NCI-H2227 treated with DMSO at 0.1 percent for 48 hours (cell line): ENCODE measurements at regions not wholly inside any gene's neighbourhood (a gene's known extent, or its start where the extent isn't known, plus 50 kb on each side); places are given as distances from the start of the nearest gene placed in this dataset.
"Not testable (repeated sequence)": the region's sequence is repeated elsewhere in the genome, so short reads cannot be mapped to it uniquely, and the experiment has no call there.

ENCODE experiments used
- DNase-seq: peaks from one replicate; lab custom pipeline; 2025; lab: John Stamatoyannopoulos, UW

- DNase-seq, result no peak
These were observed 95.0 kb downstream of the TEX35 start for GRCh38 chr1:178607718-178608408.

DNA sequence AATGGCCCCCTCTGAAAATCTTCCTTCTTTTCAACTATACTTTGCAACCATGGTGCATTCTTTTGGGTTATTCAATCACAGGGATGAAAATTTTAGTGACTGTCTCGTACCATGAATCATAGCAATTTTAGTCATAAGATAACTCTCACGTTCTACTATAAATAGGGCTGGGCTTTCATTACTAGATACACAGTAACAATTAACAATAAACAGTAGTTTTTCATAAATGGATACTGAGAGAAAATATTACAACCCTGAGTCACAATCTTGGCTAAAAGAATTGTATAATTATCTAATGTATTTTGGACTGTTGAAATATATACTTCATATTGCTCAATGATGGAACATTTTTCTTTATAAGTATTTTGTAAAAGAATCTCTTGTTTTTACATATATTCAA lies 96.1 kb downstream of the TEX35 start:
- no peak for DNase-seq

DNA sequence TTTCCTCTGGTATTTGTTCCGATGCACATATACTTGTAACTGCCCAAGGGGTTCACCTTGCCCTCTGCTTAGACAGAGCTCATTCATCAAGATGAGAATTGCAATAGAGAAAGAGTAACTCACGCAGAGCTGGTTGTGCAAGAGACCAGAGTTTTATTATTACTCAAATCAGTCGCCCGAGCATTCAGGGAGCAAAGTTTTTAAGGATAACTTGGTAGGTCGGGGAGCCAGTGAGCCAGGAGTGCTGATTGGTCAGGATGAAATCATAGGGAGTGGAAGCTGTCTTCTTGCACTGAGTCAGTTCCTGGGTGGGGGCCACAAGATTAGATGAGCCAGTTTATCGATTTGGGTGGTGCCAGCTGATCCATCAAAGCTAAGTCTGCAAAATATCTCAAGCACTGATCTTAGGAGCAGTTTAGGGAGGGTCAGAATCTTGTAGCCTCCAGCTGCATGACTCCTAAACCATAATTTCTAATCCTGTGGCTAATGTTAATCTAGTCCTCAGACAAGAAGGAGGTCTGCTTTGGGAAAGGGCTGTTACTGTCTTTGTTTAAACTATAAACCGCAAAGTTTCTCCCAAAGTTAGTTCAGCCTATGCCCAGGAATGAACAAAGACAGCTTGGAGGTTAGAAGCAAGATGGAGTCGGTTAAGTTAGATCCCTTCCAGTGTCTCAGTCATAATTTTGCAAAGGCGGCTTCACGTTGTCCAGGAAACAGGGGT lies 97.9 kb downstream of the TEX35 start:
- DNase-seq, result not testable (repeated sequence)

DNA sequence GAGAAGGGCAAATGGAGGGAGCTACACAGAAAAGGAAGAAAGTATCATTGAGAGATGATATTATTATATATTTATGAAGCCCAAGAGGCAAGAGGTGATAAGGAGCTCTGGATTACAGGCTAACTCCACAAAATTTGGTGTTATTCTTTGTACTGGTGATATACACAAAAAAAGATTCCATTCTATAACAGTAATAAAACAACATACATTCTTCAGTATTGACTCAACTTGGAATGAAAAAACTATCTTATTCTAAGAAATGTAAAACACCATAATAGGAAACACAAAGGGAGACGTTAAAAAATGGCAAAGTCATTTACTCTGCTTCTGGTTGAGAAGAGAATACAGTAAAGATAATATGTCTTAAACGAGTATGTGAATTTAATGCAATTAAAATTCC lies 99.4 kb downstream of the TEX35 start:
- no peak for DNase-seq

DNA sequence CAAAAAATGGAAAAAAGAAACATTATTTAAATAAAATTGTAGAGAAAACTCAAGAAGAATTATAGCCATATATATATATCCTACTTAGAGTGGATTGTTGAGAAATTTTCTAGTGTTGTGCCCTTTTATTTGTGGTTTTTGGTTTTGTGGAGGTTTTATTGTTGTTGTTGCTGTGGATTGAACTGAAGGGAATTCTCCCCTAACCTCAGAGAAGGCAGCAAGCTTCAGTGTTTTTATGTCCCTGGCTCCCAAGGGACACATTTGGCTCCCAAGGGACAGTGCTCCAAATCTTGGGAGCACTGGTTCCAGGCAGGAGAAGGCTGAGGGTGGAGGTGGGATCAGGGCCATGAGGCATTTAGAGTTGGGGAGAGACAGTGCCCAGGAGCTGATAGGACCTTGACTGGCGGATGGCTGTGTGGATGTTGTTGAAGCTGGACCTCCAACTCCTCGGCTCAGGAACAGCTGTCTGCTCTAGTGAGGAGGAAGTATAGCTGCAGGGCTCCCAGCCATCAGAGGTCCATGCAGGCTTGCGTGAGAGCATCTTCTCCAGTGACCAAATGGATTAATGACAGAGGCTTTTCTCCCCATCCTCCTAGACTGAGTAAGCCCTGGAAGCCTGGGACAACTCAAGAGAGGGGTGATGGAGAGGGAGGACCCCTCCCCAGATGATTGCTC lies 100.5 kb downstream of the TEX35 start:
- DNase-seq, result no peak

DNA sequence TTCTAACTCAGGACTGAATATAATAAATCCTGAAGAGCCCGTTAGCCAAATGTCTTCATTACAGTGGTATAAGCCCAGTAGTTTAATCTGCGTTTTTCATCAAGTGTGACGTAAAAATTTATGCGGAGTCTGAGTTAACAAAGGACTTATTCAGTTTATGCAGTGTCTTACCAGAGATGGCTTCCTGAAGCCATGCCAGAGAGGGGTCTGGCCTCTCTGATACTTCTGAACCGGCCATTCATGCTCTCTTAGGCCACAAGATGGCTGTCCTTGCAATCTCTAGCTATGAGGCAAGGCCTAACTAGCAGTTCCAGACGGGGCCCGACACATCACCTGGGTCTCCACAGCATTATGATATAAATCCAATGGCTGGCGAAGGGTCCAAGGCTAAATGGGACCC lies 101.4 kb downstream of the TEX35 start:
- DNase-seq, result no peak

DNA sequence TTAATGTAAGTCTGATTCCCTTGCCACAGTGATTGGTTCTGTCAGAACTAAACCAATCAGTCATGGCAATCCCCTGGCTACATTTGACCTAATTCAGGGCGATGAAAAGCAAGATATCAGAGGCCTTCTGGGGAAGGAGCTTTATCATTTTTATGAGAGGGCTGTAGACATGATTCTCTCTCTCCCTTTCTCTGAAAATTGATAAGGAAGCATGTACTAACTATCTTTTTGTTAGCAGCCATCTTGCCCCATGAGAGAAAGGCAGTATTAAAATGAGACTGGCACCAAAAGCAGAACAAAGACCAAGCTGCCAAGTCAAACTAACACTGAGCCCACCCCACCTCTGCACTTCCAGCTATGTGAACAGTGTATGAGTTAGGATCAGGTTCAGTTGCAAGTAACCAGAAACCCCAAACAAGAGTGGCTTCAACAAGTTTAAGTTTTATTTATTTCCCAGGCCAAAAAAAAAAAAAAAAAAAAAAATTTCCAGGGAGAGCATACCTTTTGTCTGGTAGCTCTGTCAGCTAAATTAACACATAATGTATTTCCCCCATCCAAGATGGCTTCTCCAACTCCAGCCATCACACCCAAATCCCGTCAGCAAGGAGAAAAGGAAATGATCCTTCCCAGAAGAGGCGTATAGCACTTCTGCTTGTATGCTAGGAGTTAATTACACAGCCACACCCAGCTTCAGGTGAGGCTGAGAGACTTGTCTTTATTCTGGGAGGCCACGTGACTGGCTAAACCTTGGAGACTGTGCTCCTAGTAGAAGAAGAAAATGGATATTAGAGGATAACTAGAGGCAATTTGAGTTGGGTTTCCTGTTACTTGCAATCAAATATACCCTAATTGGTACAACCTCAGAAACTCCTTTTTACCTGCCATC lies 105.8 kb upstream of the RALGPS2 start:
- DNase-seq, result no peak

- no peak for DNase-seq
These were observed 104.2 kb upstream of the RALGPS2 start for GRCh38 chr1:178620584-178621475.

- no peak for DNase-seq
These were observed 103.2 kb upstream of the RALGPS2 start for GRCh38 chr1:178621822-178622221.

DNA sequence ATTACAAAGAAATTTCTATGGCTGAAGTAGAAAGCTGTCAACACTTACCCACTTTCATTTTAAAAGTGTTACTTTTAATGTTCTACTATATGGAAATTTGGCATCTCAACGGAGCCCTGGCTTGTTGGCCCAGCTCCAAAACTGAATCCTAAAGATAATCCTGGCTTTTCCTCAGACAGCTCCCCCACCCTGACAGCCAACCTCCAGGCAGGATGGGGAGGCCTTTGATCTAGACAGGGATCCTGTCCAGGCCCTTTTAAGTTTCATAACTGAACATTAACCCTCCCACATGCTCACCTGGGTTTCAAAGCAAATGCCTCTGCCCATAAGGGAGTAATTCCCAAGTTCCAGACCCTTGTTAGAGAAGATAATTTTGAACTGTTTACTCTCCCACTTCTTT lies 99.3 kb upstream of the RALGPS2 start:
- no peak for DNase-seq

- no peak for DNase-seq
These were observed 98.0 kb upstream of the RALGPS2 start for GRCh38 chr1:178627037-178627436.

DNA sequence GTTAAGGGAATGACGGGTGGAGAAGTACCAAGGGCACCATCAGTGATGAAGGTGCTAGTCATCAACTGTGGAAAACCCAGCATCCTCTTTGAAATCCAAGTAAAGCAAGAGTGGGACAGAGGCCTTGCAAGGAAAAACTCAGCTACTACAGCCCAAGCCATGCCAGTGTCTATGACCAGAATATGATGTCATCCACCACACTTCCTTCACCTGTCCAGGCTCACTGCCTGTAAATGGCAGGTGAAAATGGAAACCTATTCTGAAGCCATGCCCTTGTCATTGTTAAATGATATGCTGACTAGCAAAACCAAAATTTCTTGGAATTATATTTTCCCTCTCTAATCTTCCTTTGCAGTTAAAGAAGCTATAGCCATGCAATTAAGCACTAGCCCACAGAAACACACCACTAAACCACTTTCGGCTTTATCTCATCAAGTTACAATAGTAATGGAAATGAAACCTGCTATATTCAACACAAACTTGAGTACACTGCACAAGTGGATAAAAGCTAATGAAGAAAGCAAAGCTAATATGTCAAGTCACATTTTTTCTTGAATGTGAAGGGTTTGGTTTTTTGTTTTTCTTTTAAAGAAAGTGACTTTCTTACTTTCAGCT lies 96.3 kb upstream of the RALGPS2 start:
- DNase-seq, result no peak

- DNase-seq, result no peak
These were observed 95.5 kb upstream of the RALGPS2 start for GRCh38 chr1:178629252-178630154.

- DNase-seq, result no peak
These were observed 94.6 kb upstream of the RALGPS2 start for GRCh38 chr1:178630417-178630816.

DNA sequence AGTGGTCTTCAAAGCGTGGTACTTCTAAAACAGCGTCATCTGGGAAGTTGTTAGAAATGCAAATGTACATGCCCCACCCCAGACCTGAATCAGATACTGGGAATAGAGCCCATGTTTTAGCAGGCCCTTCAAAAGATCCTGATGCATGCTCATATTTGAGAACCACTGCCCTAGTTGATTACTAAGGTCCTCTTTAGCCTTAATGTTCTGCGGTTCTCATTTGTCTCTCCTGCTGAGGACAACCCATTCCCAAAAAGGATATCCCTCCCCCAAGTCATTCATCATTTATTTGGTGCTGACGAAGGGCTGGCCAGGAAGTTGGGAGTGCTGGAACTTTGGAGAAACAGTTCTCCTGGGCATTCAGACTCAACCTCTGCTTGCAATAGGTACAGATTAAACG lies 92.4 kb upstream of the RALGPS2 start:
- DNase-seq, result no peak

DNA sequence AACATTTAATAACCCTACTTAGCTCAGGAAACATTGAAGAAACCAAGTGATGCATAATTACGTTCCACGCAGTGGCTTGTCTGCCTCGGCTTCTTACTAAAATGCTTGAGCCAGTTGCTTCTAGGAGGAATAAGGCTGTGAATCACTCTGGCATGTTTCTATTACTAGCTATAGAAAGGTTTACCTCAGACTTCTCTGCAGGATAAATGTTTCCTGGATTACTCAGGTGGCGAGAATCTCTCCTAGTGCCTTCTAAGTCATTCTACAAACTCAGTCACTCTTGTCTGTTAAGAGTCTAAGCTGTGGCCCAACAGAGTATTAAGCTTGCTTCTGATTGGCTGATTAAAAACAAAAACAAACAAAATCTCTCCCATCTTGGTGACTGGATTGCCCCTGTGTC lies 92.0 kb upstream of the RALGPS2 start:
- DNase-seq, result no peak

DNA sequence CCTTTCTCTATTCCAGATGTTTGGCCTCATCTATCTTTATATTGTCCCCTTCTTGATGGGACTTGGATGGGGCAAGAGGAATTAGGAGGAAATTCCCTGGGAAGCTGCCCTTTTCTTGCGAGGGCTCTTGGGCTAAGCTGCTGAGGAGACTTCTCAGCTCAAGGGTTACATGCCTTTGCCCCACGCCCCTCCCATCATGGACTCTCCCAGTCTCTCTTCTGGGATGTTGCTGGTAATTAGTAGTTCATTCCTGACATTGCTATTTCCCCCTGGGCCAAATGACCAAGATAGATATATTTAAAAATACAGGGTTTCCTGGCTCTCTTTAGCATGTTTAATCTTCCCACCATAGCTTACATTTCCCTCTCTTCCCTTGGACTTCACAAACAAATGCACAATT lies 90.6 kb upstream of the RALGPS2 start:
- DNase-seq, result no peak

- no peak for DNase-seq
These were observed 87.2 kb upstream of the RALGPS2 start for GRCh38 chr1:178637841-178638240.

DNA sequence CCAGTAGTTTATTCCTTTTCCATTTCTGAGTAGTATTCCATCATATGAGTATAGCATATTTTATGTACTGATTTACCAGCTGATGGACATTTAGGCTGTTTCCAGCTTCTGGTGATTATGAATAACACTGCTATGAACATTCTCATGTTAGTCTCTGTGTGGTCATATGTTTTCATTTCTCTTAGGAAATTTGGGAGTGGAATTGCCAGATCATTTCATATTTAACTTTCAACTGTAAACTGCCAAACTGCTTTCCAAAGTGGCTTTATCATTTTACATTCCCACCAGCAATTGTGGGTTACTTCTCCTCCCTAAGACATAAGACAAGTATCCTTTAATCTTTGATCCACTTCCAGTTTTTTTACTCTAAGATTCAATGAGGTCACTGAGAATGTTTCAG lies 85.7 kb upstream of the RALGPS2 start:
- no peak for DNase-seq

DNA sequence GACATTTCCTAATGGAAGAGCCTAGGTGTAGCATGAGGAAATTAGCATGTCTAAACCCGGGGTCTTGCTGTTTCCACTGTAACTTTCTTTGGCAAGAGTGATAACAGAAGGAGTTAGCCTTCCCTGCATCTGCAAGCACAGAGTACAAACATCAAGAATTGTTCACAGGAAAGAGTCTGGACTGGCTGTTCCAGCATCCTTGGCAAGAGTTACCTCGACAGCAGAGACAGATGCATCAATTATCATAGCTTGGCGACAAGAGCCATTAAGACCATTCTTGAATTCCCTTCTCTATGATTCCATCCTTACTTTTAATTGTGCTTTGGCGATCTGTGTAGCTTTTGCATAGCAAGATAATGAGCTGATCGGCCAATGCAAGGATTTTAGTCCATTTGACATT lies 82.8 kb upstream of the RALGPS2 start:
- no peak for DNase-seq
